HG03060 (cell line): ENCODE measurements at regions not wholly inside any gene's neighbourhood (a gene's known extent, or its start where the extent isn't known, plus 50 kb on each side); places are given as distances from the start of the nearest gene placed in this dataset.

Experiments used
- ATAC-seq: cut with Tn5 transposase; IDR thresholded peaks from one replicate; pipeline ENCODE4 v1.9.1; 2021; ENCODE audit warnings: low read depth, moderate number of reproducible peaks; ENCODE audit not compliant: unreplicated experiment

- no peak for ATAC-seq
These were observed 160.8 kb downstream of the GXYLT1 start for GRCh38 chr12:41983856-41984255.

- ATAC-seq = no peak
These were observed 161.3 kb downstream of the GXYLT1 start for GRCh38 chr12:41983394-41983793.

GRCh38 chr12:41981758-41982157 is 162.9 kb downstream of the GXYLT1 start:
- ATAC-seq = no peak

- ATAC-seq = no peak
These were observed 163.7 kb downstream of the GXYLT1 start for GRCh38 chr12:41981013-41981412.

- ATAC-seq = no peak
These were observed 164.3 kb downstream of the GXYLT1 start for GRCh38 chr12:41980390-41980789.

GRCh38 chr12:41979574-41979973 is 165.1 kb downstream of the GXYLT1 start:
- ATAC-seq = no peak

- ATAC-seq = no peak
These were observed 172.1 kb downstream of the GXYLT1 start for GRCh38 chr12:41972598-41972997.

GRCh38 chr12:41972196-41972595 is 172.5 kb downstream of the GXYLT1 start:
- ATAC-seq = no peak

GRCh38 chr12:41970744-41971143 is 173.9 kb downstream of the GXYLT1 start:
- ATAC-seq = no peak

GRCh38 chr12:41968599-41968998 is 176.1 kb downstream of the GXYLT1 start:
- ATAC-seq = no peak

GRCh38 chr12:41967668-41968500 is 176.8 kb downstream of the GXYLT1 start:
- no peak for ATAC-seq

GRCh38 chr12:41966916-41967315 is 177.8 kb downstream of the GXYLT1 start:
- ATAC-seq = no peak

GRCh38 chr12:41966001-41966400 is 178.7 kb downstream of the GXYLT1 start:
- no peak for ATAC-seq

- no peak for ATAC-seq
These were observed 181.3 kb downstream of the GXYLT1 start for GRCh38 chr12:41963398-41963797.

GRCh38 chr12:41962171-41962572 is 182.5 kb downstream of the GXYLT1 start:
- ATAC-seq = no peak

- ATAC-seq = no peak
These were observed 185.4 kb downstream of the GXYLT1 start for GRCh38 chr12:41959271-41959670.

- ATAC-seq = no peak
These were observed 188.3 kb downstream of the GXYLT1 start for GRCh38 chr12:41956353-41956752.

- no peak for ATAC-seq
These were observed 194.2 kb downstream of the GXYLT1 start for GRCh38 chr12:41950455-41950854.

GRCh38 chr12:41946106-41946505 is 198.6 kb downstream of the GXYLT1 start:
- ATAC-seq = no peak

GRCh38 chr12:41944216-41944615 is 200.5 kb downstream of the GXYLT1 start:
- no peak for ATAC-seq

- ATAC-seq = no peak
These were observed 201.0 kb downstream of the GXYLT1 start for GRCh38 chr12:41943671-41944070.

- ATAC-seq = no peak
These were observed 202.3 kb downstream of the GXYLT1 start for GRCh38 chr12:41942354-41942753.
